SK-N-SH (cell line): ENCODE measurements at regions not wholly inside any gene's neighbourhood (a gene's known extent, or its start where the extent isn't known, plus 50 kb on each side); places are given as distances from the start of the nearest gene placed in this dataset.

Source experiments
- CTCF ChIA-PET: fragments of 300-600, 350-600 bp; formaldehyde crosslinking; extraction: SDS; loops from one replicate; lab custom pipeline; 2021; lab: Yijun Ruan, JAX
- POLR2A ChIA-PET: fragments of 350-600 bp; sonication (Branson Sonifier 250); formaldehyde crosslinking; extraction: SDS; loops from one replicate; lab custom pipeline; 2020; ENCODE audit warnings: antibody characterized with exemption, inconsistent platforms; lab: Yijun Ruan, JAX
- DNase-seq: peaks from one replicate; pipeline ENCODE4 v3.0.0; 2012
- H2AFZ ChIP-seq: fragments of 200-600 bp; sonication (generic); 2 replicates; pipeline ENCODE4 v1.8.1; 2016; ENCODE audit warnings: antibody characterized with exemption, mild to moderate bottlenecking, low read depth
- H3F3A ChIP-seq: fragments of 200-600 bp; sonication (generic); replicated peaks from 2 replicates; pipeline ENCODE3; 2016; ENCODE audit warnings: antibody characterized with exemption, mild to moderate bottlenecking; ENCODE audit not compliant: insufficient read depth
- H3K27ac ChIP-seq, 2 experiments: fragments of 200-500 bp in 1 of 2; fragments of 200-600 bp in 1 of 2; sonication (Bioruptor generic) in 1 of 2; sonication (generic), shearing (Covaris generic) in 1 of 2; 2 replicates each; pipeline versions ENCODE4 v1.5.1 to v1.6.1; 2014 to 2016; ENCODE audit warnings: low read depth in 2 of 2, inconsistent platforms in 1 of 2, low read length in 1 of 2, mild to moderate bottlenecking in 1 of 2, mixed read lengths in 1 of 2
- H3K27me3 ChIP-seq: fragments of 200-600 bp; sonication (generic), shearing (Covaris generic); 2 replicates; pipeline ENCODE4 v1.6.1; 2016; ENCODE audit warnings: mixed run types; ENCODE audit not compliant: insufficient read depth
- H3K36me3 ChIP-seq, 2 experiments: fragments of 200-500 bp in 1 of 2; fragments of 200-600 bp in 1 of 2; sonication (Bioruptor generic) in 1 of 2; sonication (generic) in 1 of 2; replicated peaks in 1 of 2; 2 replicates each; pipeline versions ENCODE3 to v1.5.1; 2014 to 2016; ENCODE audit warnings: low read length in 1 of 2, mild to moderate bottlenecking in 1 of 2; ENCODE audit not compliant: insufficient read depth in 2 of 2, control insufficient read depth in 1 of 2
- H3K4me1 ChIP-seq, 2 experiments: fragments of 200-500 bp in 1 of 2; fragments of 200-600 bp in 1 of 2; sonication (Bioruptor generic) in 1 of 2; sonication (generic), shearing (Covaris generic) in 1 of 2; 2 replicates each; pipeline versions ENCODE4 v1.5.1 to v1.6.1; 2014 to 2016; ENCODE audit warnings: low read depth in 1 of 2, low read length in 1 of 2, mixed run types in 1 of 2; ENCODE audit not compliant: insufficient read depth in 2 of 2, control insufficient read depth in 1 of 2
- H3K4me2 ChIP-seq: fragments of 200-600 bp; sonication (generic), shearing (Covaris generic); 2 replicates; pipeline ENCODE4 v1.6.1; 2017; ENCODE audit warnings: mixed run types
- H3K4me3 ChIP-seq, 2 experiments: fragments of 200-500 bp in 1 of 2; fragments of 200-600 bp in 1 of 2; sonication (Bioruptor generic) in 1 of 2; sonication (generic), shearing (Covaris generic) in 1 of 2; 2 replicates each; pipeline versions ENCODE4 v1.5.1 to v1.8.1; 2014 to 2016; ENCODE audit warnings: low read depth in 2 of 2, inconsistent platforms in 1 of 2, low read length in 1 of 2, mild to moderate bottlenecking in 1 of 2, mixed read lengths in 1 of 2, moderate library complexity in 1 of 2
- H3K79me2 ChIP-seq: fragments of 200-600 bp; sonication (generic); 2 replicates; pipeline ENCODE4 v1.8.1; 2017; ENCODE audit warnings: mild to moderate bottlenecking; ENCODE audit not compliant: insufficient read depth
- H3K9ac ChIP-seq: fragments of 200-600 bp; sonication (generic); 2 replicates; pipeline ENCODE4 v1.6.1; 2017; ENCODE audit warnings: mixed run types
- H3K9me2 ChIP-seq: fragments of 200-600 bp; sonication (generic); 2 replicates; pipeline ENCODE4 v1.6.1; 2017; ENCODE audit warnings: mixed run types
- H3K9me3 ChIP-seq: fragments of 200-600 bp; sonication (generic); 2 replicates; pipeline ENCODE4 v1.6.1; 2017; ENCODE audit warnings: mixed run types, mild to moderate bottlenecking, moderate library complexity
- H4K20me1 ChIP-seq: fragments of 200-600 bp; sonication (generic); 2 replicates; pipeline ENCODE4 v1.6.1; 2017; ENCODE audit warnings: mild to moderate bottlenecking, mixed run types; ENCODE audit not compliant: insufficient read depth
- CHD2 ChIP-seq: fragments of 150-350 bp; IDR thresholded peaks from 2 replicates; pipeline ENCODE4 v1.6.1; 2018; ENCODE audit warnings: low read length; ENCODE audit not compliant: partially characterized antibody
- CTCF ChIP-seq: fragments of 200-600 bp; sonication (generic); IDR thresholded peaks from 2 replicates; pipeline ENCODE4 v1.6.1; 2017; ENCODE audit warnings: antibody characterized with exemption, mild to moderate bottlenecking, moderate library complexity
- ELF1 ChIP-seq: IDR thresholded peaks from 2 replicates; pipeline ENCODE4 v1.4.0; 2012
- EP300 ChIP-seq, 2 experiments: IDR thresholded peaks; 2 replicates each; pipeline versions ENCODE4 v1.4.0 to v1.6.1; 2012; ENCODE audit warnings: borderline replicate concordance in 1 of 2, low read depth in 1 of 2, low read length in 1 of 2
- EZH2phosphoT487 ChIP-seq: fragments of 200-600 bp; sonication (generic); IDR thresholded peaks from 2 replicates; pipeline ENCODE4 v1.6.1; 2017; ENCODE audit warnings: low read depth, mixed run types, mild to moderate bottlenecking, antibody characterized with exemption, moderate library complexity, borderline replicate concordance
- FOSL2 ChIP-seq: IDR thresholded peaks from 2 replicates; pipeline ENCODE4 v1.4.0; 2012; ENCODE audit warnings: low read depth, mild to moderate bottlenecking, moderate library complexity, borderline replicate concordance
- FOXJ3 ChIP-seq: sonication (generic); formaldehyde crosslinking; IDR thresholded peaks from 2 replicates; pipeline ENCODE4 v1.5.1; 2020; ENCODE audit warnings: mild to moderate bottlenecking, missing genetic modification reagents
- GATA2 ChIP-seq: sonication (generic); formaldehyde crosslinking; IDR thresholded peaks from 2 replicates; pipeline ENCODE4 v1.5.0; 2020; ENCODE audit warnings: mild to moderate bottlenecking, missing genetic modification reagents
- IRF3 ChIP-seq: fragments of 150-350 bp; IDR thresholded peaks from 2 replicates; pipeline ENCODE4 v1.6.1; 2016; ENCODE audit warnings: mild to moderate bottlenecking, low read depth, low read length
- JUND ChIP-seq: IDR thresholded peaks from 2 replicates; pipeline ENCODE4 v1.4.0; 2012
- MAX ChIP-seq: IDR thresholded peaks from 2 replicates; pipeline ENCODE4 v1.4.0; 2012; ENCODE audit warnings: low read depth
- MEF2A ChIP-seq: IDR thresholded peaks from 2 replicates; pipeline ENCODE4 v1.4.0; 2012; ENCODE audit warnings: low read depth, borderline replicate concordance
- NFIC ChIP-seq: IDR thresholded peaks from 2 replicates; pipeline ENCODE4 v1.4.0; 2012; ENCODE audit warnings: borderline replicate concordance
- POLR2AphosphoS5 ChIP-seq: IDR thresholded peaks from 2 replicates; pipeline ENCODE4 v1.6.1; 2012; ENCODE audit warnings: low read depth, low read length
- RAD21 ChIP-seq: IDR thresholded peaks from 2 replicates; pipeline ENCODE4 v1.6.1; 2012; ENCODE audit warnings: mild to moderate bottlenecking, low read length
- RFX5 ChIP-seq: IDR thresholded peaks from 2 replicates; pipeline ENCODE4 v1.6.1; 2012; ENCODE audit warnings: mild to moderate bottlenecking, improper control_type of control experiment, low read length
- SIN3A ChIP-seq: IDR thresholded peaks from 2 replicates; pipeline ENCODE4 v1.6.1; 2012; ENCODE audit warnings: low read depth, mild to moderate bottlenecking, low read length, moderate library complexity, borderline replicate concordance
- TAF1 ChIP-seq: IDR thresholded peaks from 2 replicates; pipeline ENCODE4 v1.6.1; 2012; ENCODE audit warnings: low read depth, mild to moderate bottlenecking, low read length, moderate library complexity, borderline replicate concordance
- TCF12 ChIP-seq: IDR thresholded peaks from 2 replicates; pipeline ENCODE4 v1.4.0; 2012
- TEAD4 ChIP-seq: IDR thresholded peaks from 2 replicates; pipeline ENCODE4 v1.4.0; 2012; ENCODE audit warnings: mild to moderate bottlenecking, borderline replicate concordance; ENCODE audit not compliant: insufficient read depth
- USF2 ChIP-seq: fragments of 150-350 bp; IDR thresholded peaks from 2 replicates; pipeline ENCODE4 v1.6.1; 2017; ENCODE audit warnings: antibody characterized with exemption, low read length, low read depth, borderline replicate concordance
- YY1 ChIP-seq: IDR thresholded peaks from 2 replicates; pipeline ENCODE4 v1.4.0; 2012; ENCODE audit warnings: low read depth, mild to moderate bottlenecking
- WGBS: methylation state at CpG from one replicate; pipeline ENCODE4 v1.1.6; 2017; ENCODE audit warnings: low lambda C conversion rate; 5-methylcytosine and 5-hydroxymethylcytosine counted together

GRCh38 chr10:4174197-4174596 is 389.2 kb upstream of the KLF6 start:
- CTCF ChIA-PET, result interaction anchor here (0.5 to 1.2 kb wide), 2 partner anchors 41 to 485 kb away, joined by 3 read pairs; no protein-coding TSS in a partner anchor

GRCh38 chr10:4170633-4171314 is 385.8 kb upstream of the KLF6 start:
- no peaks in the 10 kb centered on the region for H3F3A ChIP-seq
- no peaks in the 10 kb centered on the region for H3K79me2 ChIP-seq
- no peaks in the 10 kb centered on the region for H3K9me2 ChIP-seq
- DNase-seq, result no peak
- H3K27ac ChIP-seq, result no peak overlapping the region
- 91% methylated on average over 6 of the region's 6 CpGs for WGBS
- no peak overlapping the region for H2AFZ ChIP-seq
- ChIA-PET POLR2A (no interaction called here), CTCF (interaction anchor here (1.3 kb wide), 1 partner anchor 973 kb away, joined by 3 read pairs; no protein-coding TSS in a partner anchor)
- H3K36me3 ChIP-seq, result no peaks in the 10 kb centered on the region
- TF ChIP-seq NFIC, result no peak
- TF ChIP-seq IRF3, result no peak
- TF ChIP-seq TAF1, result no peak
- no peak for TF ChIP-seq TEAD4
- no peak for TF ChIP-seq FOXJ3
- TF ChIP-seq EZH2phosphoT487, result no peak
- TF ChIP-seq USF2, result no peak
- TF ChIP-seq MEF2A, result no peak
- TF ChIP-seq YY1, result no peak
- no peak for TF ChIP-seq JUND
- TF ChIP-seq GATA2, result no peak
- no peak for TF ChIP-seq ELF1
- TF ChIP-seq CTCF, result no peak
- TF ChIP-seq SIN3A, result no peak
- TF ChIP-seq TCF12, result no peak
- no peak for TF ChIP-seq MAX
- TF ChIP-seq FOSL2, result no peak
- TF ChIP-seq POLR2AphosphoS5, result no peak
- no peak for TF ChIP-seq EP300 (IDR thresholded peaks at IDR 0.05; ENCODE audit: borderline replicate concordance in 1 of 2, low read depth in 1 of 2, low read length in 1 of 2)
- TF ChIP-seq RFX5, result no peak
- H3K4me2 ChIP-seq, result no peak overlapping the region
- H4K20me1 ChIP-seq, result no peaks in the 10 kb centered on the region
- no peak overlapping the region for H3K4me3 ChIP-seq
- no peaks in the 10 kb centered on the region for H3K4me1 ChIP-seq
- no peaks in the 10 kb centered on the region for H3K27me3 ChIP-seq
- H3K9ac ChIP-seq, result no peak overlapping the region
- peaks cover 5% of the 10 kb centered on the region; the same call in 1 of the 2 replicates for H3K9me3 ChIP-seq

More at GRCh38 chr10:4174197-4174596, 389.2 kb upstream of the KLF6 start:
- Histone ChIP-seq H3K9me2 (no peaks in the 10 kb centered on the region), H3K9me3 (peaks cover 5% of the 10 kb centered on the region; the same call in 1 of the 2 replicates), H3K79me2 (no peaks in the 10 kb centered on the region), H3F3A (no peaks in the 10 kb centered on the region), H3K27me3 (no peaks in the 10 kb centered on the region), H3K4me1 (no peaks in the 10 kb centered on the region), H3K4me2 (no peak overlapping the region), H3K4me3 (no peak overlapping the region), H3K36me3 (no peaks in the 10 kb centered on the region), H2AFZ (no peak overlapping the region), H3K27ac (no peak overlapping the region), H4K20me1 (no peaks in the 10 kb centered on the region), H3K9ac (no peak overlapping the region)
- 88% methylated on average over 7 of the region's 9 CpGs for WGBS
- POLR2A ChIA-PET, result no interaction called here
- peak; percentile 46 for TF ChIP-seq RAD21
- no peak for TF ChIP-seq CHD2
- peak; percentile 15 for DNase-seq
